ENCODE measurements at regions not wholly inside any gene's neighbourhood (a gene's known extent, or its start where the extent isn't known, plus 50 kb on each side); places are given as distances from the start of the nearest gene placed in this dataset.

DNA sequence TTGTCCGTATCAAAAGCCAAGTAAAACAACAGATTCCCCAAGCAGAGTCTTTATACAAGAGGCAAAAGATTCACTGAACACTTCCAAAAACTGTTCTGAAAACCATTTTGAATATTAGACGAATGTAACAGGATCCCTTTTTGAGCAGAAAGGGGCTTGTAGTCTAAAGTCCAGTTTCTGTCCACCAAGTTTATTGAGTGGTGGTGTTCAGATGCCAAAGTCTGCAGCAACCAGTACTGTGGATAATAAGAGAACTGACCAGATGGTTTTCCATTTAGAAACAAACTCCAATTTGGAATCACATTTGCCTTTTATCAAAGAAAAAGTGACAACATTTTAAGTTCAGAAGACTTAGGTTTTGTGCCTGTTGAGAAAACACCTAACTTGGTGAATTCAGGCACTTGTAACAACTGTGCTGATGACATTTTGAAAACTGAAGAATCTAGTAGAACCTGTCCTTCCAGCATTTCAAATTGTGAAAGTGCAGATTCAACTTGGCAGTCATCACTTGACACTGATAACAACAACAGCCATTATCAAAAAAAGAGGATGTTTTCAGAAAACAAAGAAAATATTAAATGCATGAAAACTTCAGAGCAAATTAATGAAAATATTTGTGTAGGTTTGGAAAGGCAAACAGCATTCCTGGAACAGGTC lies 217.1 kb downstream of the CSNK2A3 start:
- DNase-seq, result no peak

DNA sequence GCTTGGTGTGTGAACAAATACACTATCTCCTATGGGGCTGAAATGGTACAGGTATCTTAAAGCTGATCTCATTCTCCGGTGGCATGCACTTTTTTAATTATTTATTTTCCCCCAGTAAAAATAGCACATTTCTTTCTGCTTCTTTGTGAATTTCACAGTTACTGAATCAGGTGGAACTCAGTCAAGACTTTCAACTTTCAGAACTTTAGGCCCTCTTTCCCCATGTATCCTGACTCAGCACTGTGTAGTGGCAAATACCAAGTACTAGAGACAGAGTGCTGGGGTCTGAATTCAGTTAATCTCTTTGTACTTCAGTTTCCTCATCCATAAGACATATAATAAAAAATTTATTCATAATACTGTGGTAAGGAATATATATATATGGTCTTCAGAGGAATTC lies 223.9 kb downstream of the CSNK2A3 start:
- DNase-seq, result no peak

DNA sequence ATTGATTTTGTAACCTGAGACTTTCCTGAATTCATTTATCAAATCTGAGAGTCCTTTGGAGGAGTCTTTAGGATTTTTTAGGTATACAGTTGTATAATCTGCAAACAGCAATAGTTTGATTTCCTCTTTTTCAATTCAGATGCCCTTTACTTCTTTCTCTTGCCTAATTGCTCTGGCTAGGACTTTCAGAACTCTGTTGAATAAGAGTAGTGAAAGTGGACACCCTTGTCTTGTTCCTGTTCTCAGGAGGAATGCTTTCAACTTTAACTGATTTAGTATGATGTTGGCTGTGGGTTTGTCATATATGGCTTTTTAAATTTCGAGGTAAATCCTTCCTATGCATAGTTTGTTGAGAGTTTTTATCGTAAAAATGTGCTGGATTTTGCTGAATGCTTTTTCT lies 227.4 kb downstream of the CSNK2A3 start:
- DNase-seq, result no peak

DNA sequence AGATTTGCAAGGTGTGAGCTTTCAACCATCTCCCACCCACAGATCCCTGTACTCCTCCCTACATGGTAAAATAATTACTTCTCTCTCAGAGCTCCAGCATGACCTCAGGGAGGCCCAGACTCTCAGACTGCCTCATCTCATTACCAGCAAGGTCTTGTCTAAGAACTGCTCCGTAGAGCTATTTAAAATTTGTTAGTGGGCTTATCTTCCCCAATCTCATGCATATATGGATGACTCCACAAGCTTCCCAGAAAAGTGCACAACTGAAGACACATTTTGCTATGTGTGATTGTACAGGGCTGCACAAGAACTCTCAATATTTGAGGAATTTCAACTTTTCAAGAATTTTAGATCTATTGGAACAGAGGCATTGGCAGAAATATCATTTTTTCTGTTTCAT lies 230.3 kb downstream of the CSNK2A3 start:
- DNase-seq, result no peak

DNA sequence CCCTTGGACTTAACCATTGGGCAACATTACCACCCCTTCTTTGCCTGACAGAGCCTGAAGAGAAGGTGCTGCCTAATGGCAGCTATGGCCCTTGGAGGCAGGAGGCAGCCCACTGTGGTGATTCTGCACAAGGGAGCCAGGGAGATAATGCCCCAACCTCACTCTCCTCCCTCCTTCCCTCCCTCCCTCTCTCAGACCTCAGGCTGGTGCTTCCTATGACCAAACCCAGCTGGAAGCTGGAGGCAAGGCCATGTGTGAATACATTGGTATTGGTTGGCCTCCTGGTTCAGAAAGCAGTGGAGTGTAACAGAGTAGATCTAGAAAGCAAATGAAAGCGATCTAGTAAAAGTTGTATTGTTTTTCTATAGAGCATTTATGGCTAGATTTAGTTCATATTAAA lies 233.1 kb downstream of the CSNK2A3 start:
- DNase-seq, result no peak

DNA sequence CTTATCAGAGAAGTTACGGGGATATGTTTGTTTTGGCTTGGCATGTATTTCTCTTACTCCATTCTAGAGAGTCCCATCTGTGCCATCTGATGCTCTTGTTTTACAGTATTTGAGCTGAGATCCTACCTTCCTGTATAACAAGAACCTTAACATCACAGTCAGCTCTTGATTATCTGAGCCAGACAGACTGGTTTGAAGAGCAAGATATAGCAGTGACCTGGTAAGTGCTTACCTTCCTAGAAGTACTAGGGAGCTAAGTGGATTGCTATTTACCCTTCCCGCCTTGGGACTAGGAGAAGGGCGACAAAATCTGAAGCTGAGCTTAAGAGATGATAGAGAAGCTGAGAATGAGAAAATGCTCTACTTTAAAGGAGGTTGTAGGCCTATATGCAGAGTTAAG lies 235.3 kb downstream of the CSNK2A3 start:
- no peak for DNase-seq

DNA sequence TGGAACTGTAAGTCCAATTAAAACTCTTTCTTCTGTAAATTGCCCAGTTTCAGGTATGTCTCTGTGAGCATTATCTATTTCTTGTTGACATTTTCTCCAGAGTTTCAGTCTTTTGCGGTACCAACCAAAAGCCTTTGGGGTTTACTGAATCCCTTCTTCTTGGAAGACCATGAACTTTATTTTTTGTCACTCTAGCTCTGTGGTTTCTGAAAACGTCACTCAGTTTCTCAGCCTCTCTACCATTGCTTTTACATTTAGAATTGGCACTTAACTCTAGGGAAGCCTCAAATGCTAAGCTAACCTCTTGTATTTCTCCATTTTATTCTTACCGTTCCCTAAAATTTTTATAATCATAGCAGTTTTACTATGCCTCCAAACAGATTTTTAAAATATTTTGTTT lies 237.6 kb downstream of the CSNK2A3 start:
- no peak for DNase-seq

DNA sequence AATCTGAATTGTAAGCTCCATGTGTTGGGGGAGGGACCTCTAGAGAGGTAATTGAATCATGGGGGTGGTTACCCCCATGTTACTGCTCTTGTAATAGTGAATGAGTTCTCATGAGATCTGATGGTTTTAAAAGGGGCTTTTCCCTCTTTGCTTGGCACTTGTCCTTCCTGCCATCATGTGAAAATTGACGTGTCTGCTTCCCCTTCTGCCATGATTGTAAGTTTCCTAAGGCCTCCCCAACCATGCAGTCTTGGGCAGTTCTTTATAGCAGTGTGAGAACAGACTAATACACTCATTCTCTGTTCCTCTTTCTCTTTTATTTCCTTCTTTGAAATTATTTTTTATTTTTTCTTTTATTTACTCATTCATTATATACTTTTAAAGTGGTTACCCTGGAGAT lies 239.4 kb downstream of the CSNK2A3 start:
- no peak for DNase-seq

DNA sequence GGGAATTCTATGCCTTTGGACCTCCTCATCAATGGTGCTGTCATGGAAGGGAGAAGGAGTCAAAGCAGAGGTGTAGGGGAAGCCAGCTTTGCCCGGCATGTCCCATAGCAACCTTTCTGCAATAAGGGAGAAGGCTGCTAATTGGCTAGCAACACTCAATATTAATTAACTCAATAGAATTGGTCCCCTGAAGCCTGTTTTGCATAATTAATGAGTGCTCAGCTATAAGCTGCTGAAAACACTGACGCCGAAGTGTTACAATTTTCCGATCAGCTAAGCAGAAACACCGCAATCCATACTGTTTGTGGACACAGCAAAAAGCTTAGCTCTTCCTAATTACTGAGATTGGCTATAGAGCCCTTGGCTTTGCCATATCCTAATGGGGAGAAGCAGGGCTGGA lies 245.0 kb downstream of the CSNK2A3 start:
- no peak for DNase-seq

DNA sequence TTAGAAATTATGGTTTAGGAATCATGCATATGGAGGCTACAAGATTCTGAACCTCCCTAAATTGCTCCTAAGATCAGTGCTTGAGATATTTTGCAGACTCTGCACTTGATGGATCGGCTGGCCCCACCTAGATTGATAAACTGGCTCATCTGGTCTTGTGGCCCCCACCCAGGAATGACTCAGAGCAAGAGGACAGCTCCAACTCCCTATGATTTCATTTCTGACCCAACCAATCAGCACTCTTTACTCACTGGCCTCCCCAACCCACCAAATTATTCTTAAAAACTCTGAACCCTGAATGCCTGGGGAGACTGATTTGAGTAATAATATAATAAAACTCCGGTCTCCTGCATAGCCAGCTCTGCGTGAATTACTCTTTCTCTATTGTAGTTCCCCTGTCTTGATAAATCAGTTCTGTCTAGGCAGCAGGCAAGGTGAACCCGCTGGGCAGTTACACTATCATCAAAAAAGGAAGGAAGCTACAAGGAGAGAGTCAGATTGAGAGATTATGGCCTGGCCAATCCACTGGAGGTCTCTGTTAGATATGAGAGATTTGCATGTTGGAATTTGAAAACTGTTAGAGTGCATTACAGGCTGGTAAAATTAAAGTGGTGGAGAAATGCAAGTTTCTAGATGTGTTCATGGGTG lies 245.8 kb downstream of the CSNK2A3 start:
- no peak for DNase-seq

DNA sequence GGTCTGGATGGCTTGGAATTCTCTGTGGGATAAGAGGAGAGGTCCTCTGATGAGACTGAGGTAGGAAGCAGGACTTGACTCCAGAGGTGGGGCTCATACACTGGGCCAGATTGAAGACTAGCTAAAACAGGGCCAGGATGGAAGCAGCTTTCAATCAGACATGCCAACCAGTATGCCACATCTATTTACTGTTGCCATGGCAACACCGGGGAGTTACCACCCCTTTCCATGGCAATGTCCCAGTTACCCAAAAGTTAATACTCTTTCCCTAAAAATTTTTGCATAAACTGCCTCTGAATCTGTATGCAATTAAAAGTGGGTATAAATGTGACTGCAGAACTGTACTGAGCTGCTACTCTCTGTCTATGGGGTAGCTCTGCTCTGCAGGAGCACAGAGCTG lies 247.5 kb upstream of the ZBED5 start:
- DNase-seq, result no peak

DNA sequence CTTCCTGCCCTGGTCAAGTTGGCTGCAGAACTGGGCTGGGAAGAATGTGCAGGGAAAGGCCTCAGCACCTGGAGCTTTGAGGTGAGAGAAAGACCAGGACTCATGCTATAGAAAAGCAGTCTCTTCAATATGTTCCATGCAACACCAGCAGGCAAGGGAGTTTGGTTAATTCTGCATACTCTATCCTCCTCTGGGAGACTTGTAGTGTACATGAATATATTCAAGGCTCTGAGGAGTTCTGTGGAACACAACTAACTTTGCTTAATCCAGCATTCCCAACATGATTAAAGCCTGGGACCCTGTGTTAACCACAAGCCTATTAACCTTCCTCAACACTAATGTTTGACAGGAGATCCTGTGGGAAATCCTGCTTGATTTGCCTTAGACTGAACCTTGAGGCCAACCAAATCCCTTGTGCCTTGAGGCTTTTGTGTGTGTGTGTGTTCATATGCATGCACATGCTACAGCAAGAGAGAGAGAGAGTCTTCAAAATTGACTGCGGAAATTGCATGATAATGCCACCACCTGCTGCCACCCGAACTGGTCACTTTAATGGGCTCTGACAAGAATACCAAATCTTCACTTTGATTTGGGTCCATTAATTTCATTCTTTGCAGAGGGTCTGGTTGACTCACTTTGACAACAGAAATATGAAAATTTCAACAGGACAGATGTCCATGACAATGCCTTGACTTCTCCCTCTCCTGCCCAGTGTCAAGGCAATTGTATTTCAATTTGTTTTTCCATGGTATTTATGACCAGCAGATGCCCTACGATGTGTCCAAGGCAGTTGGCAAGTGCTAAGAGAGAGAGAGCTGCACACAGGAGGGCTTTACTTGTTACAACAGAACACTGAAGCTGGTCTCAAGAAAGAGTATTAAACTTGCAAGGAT lies 238.2 kb upstream of the ZBED5 start:
- DNase-seq, result no peak

DNA sequence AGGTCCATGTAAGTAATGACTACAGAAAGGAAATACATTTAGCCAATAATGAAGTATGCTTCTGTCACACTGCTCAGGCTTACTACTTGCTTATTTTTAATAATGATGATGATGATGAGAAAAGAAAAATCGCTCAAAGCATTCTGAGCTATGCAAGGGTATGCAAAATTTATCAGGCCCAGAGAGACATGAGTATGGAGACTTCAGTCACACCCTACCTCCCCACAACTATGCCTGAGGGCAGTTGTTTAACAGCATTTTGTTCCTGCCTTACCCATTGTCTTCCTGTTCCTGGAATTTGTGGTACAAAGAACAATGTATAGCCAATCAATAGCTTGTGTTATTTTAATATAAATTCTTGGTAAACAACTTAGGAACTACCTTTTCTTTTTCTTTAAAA lies 232.6 kb upstream of the ZBED5 start:
- no peak for DNase-seq

DNA sequence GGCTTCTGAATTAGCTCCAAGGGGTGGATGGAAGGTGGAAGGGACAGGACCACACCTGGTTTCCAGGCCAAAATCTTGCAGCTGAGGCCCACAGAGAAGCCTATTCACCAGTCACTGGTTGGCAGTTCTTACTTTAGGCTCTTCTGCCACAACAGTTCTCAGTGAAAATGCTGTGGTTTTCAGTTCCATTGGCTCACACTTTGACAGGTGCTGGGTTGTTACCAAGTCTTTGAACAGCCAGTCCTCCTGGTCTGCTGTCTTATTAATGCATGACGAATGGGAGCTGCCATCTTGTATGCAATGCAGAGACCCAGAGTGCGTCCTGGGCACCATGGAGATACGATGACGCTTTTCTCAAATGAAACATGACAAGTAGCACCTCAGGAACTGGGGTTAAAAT lies 232.0 kb upstream of the ZBED5 start:
- DNase-seq, result no peak

DNA sequence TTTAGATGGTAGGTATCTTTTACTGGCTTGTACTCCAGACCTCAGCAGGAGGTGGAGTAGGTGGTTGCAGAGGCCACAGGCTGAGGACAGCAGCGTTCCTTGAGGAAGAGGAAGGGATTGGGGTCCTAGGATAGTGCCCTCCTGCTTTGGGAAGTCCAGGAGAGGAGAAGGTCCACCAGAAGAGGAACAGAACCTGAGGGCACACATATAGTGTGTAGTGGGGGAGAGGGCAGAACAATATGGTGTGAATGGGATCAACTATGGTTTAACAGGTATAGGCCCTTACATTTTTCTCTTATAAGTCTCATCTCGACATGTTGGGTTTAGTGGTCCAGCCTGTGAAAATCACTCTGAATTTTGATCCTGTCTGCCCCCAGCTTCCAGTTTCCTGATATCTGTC lies 229.1 kb upstream of the ZBED5 start:
- DNase-seq, result no peak

DNA sequence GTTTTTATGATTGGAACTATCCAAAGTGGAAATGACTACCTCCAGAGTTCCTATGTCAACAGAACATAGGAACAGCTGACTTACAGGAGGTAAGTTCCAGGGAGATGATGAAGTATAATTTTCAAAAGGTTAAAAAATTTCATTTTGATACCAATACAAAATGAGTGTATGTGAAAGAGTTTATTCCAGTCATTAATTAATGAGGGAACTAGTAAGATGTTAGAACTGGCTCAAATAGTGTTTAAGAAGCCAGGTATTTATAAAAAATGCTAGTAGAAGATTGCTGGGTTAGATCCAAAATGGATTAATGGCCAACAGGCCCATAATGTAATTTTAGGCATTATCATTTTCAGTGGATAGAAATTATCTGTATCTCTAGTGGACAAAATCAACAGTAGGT lies 227.7 kb upstream of the ZBED5 start:
- DNase-seq, result no peak

DNA sequence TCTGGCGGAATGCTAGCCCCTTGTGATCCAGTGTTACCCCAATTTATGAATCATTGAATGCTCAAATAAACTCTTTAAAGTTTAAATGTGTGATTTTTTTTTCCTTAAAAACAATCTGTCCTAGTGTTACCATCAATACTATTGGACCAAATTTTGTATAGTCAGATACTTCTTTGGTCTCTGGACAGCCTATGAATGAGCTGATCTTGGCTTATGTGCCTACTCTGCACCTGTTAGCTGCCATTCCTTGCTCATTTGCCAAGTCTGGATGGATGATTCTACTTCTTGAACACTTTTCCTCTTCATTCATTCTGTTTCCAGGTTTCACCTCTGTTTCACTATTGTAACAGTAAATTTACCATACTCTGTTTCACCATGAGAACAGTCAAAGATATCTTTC lies 226.5 kb upstream of the ZBED5 start:
- no peak for DNase-seq

DNA sequence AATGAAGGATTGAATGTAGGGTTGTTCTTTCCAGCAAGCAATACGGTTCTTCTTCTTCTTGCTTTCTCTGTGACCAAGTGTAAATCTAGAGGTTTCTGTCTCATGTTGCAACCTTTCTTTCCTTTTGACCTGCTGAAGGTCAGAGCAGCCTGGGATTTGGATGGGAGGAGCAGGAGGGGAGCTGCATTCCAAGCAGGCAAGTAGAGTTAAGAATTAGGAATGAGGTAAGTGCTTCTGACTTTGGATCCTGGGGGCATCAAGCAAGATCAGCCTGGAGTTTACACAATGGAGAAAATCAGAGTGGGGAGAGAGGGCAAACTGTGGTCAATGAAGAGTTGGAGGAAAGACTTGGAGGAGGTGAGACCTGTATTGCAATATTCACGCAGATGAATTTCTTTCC lies 225.6 kb upstream of the ZBED5 start:
- DNase-seq, result no peak

DNA sequence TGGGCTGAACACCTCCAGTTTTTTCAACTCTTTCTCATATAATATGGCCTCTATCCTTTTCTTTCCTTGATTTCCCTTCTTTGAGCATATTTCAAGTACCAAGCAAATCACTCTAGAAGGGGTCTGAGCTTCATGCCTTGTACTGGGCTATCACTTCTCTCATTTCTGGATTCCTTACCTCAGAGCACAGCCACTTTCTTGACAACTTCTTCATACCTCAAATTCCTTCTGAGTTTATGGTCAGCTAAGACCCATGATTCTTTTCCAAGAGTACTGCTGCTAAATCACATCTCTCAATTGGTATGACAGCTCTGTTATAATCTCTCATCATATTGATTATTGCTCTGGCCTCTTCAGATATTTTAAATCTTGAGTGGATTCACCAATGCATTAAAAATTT lies 224.8 kb upstream of the ZBED5 start:
- DNase-seq, result no peak

DNA sequence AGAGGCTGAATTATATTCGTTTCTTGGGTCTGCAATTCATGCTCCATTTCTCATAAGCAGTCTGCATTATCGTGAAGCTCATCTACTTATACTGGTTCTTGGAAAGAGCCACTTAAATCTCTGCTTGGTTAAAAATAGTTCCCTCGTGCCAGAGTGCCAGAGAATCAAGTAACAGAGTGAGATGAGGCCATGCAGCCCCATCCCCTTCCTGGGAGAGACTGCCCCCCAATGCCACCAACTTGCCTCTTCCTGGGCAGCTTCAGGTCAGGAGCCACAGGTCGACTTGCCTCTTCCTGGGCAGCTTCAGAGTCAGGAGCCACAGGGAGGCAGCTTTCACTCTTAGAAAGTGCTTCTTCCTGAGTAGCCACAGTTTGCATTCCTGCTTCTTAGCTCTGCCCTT lies 223.9 kb upstream of the ZBED5 start:
- DNase-seq, result no peak

DNA sequence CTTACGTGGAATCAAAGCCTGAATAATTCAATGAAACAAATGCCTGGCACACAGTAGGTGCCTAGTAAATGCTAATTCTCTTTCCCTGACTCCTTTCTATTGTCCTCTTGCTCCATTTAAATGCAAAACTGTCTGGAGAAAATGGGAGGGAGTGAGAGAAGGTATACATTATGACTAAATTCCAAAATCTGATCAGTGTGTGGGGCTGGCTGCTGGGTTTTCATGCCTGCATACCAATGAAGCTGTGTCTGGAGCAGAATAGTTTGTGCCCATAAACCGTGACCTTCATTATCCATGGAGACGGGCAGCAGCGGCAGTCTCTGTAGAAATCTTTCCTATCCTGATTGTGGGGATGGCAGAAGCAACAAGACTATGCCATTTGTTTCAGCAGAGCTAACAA lies 223.4 kb upstream of the ZBED5 start:
- no peak for DNase-seq

DNA sequence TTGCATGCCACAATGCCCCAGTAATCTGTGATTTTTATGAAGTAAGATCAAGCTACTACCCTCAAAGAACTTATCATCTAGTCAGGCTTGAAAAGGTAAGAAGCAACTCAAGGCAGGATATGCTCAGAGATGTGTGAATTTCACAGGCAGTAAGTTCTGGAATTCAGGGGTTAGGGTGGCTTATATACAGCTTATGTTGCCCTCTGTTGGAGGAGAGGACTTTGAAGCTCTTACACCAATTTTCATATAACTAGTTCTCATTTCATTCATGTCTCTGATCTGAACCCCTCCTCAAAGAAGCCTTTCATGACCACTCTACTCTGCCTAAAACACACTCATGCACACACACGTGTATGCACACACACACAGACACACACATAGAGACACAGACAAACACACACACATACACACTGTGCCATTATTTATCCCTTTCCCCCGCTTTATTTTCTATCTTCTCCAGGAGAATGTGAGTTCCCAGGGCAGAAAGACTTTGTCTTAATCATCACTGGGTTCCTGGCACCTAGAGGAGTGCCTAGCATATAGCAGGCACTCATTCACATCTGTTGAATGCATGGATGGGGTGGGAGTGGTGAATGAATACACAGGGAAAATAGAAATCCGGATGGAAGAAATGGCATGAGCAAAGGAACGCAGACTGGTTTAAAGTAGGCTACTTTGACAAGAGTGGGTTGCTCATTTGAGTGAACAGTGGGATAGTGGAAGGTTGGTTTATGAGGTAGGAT lies 220.7 kb upstream of the ZBED5 start:
- DNase-seq, result no peak

DNA sequence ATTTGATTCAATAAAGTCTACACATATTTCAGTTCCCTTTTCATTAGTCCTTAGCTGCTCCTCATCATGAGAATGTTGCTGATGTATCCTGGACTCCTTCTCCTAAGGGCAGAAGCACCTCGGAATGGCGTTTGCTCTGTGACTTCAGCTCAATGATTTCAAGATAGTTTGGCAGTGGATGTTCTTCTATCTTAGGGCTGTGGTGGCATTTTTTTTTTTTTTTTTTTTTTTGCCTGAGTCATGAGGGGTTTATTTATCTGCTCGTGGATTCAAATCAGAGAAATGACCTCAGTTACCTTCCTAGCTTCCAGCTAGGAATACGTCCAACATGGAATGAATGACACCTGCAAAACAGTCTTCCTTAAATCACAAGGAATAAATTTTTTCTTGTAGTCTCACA lies 220.0 kb upstream of the ZBED5 start:
- DNase-seq, result no peak

DNA sequence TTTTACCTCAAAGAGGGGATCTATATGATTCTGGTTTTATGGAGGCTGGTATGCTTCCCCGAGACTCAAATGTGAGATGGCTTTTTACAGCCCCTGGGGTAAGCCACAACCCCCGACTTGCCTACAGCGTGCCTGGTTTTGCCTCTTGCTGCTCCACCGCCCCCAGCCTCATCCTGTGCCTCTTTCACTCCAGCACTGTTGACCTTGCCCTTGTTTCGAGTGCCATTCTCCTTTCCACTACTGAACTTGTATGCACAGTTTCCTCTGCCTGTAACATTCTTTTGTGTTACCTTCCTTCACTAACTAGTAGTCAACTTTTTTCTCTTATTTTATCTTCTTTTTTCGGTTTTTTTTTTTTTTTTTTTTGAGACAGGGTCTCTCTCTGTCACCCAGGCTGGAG lies 219.0 kb upstream of the ZBED5 start:
- no peak for DNase-seq
